ENCODE measurements at regions not wholly inside any gene's neighbourhood (a gene's known extent, or its start where the extent isn't known, plus 50 kb on each side); places are given as distances from the start of the nearest gene placed in this dataset.
"Not testable (repeated sequence)": the region's sequence is repeated elsewhere in the genome, so short reads cannot be mapped to it uniquely, and the experiment has no call there.

- no peak for DNase-seq
Observed at GRCh38 chr1:96080925-96081324, 640.7 kb upstream of the PTBP2 start.

- no peak for DNase-seq
Observed at GRCh38 chr1:96087719-96088118, 633.9 kb upstream of the PTBP2 start.

- DNase-seq: no peak
Observed at GRCh38 chr1:96090134-96090533, 631.5 kb upstream of the PTBP2 start.

- DNase-seq: no peak
Observed at GRCh38 chr1:96095849-96096612, 625.6 kb upstream of the PTBP2 start.

GRCh38 chr1:96096613-96097321 lies 624.8 kb upstream of the PTBP2 start:
- DNase-seq: no peak

GRCh38 chr1:96104506-96104905 lies 617.1 kb upstream of the PTBP2 start:
- no peak for DNase-seq

- DNase-seq: no peak
Observed at GRCh38 chr1:96104906-96105305, 616.7 kb upstream of the PTBP2 start.

GRCh38 chr1:96116731-96117130 lies 604.9 kb upstream of the PTBP2 start:
- DNase-seq: no peak

GRCh38 chr1:96130432-96130831 lies 591.2 kb upstream of the PTBP2 start:
- no peak for DNase-seq

GRCh38 chr1:96144636-96145035 lies 576.9 kb upstream of the PTBP2 start:
- no peak for DNase-seq

GRCh38 chr1:96145492-96145891 lies 576.1 kb upstream of the PTBP2 start:
- no peak for DNase-seq

- DNase-seq: not testable (repeated sequence)
Observed at GRCh38 chr1:96152957-96153356, 568.6 kb upstream of the PTBP2 start.

GRCh38 chr1:96157101-96157500 lies 564.5 kb upstream of the PTBP2 start:
- DNase-seq: no peak

- no peak for DNase-seq
Observed at GRCh38 chr1:96159379-96159778, 562.2 kb upstream of the PTBP2 start.

GRCh38 chr1:96164053-96164452 lies 557.5 kb upstream of the PTBP2 start:
- no peak for DNase-seq

GRCh38 chr1:96178053-96178452 lies 543.5 kb upstream of the PTBP2 start:
- no peak for DNase-seq

- DNase-seq: no peak
Observed at GRCh38 chr1:96183485-96183884, 538.1 kb upstream of the PTBP2 start.

GRCh38 chr1:96183928-96184327 lies 537.7 kb upstream of the PTBP2 start:
- no peak for DNase-seq

GRCh38 chr1:96185181-96185580 lies 536.4 kb upstream of the PTBP2 start:
- DNase-seq: no peak

GRCh38 chr1:96187020-96187419 lies 534.6 kb upstream of the PTBP2 start:
- DNase-seq: no peak

GRCh38 chr1:96191165-96191564 lies 530.4 kb upstream of the PTBP2 start:
- no peak for DNase-seq

- no peak for DNase-seq
Observed at GRCh38 chr1:96206451-96206850, 515.1 kb upstream of the PTBP2 start.

GRCh38 chr1:96207936-96208335 lies 513.6 kb upstream of the PTBP2 start:
- no peak for DNase-seq

GRCh38 chr1:96208428-96208827 lies 513.2 kb upstream of the PTBP2 start:
- DNase-seq: no peak
